Esophagus muscularis mucosa (tissue), 4 donors: ENCODE measurements at regions not wholly inside any gene's neighbourhood (a gene's known extent, or its start where the extent isn't known, plus 50 kb on each side); places are given as distances from the start of the nearest gene placed in this dataset.

Experiments
- DNase-seq: peaks from one replicate; pipeline ENCODE4 v3.0.0-alpha.2; 2017; ENCODE audit errors: extremely low spot score
- H3K27ac ChIP-seq, 4 donors: fragments of 200-600 bp; sonication (generic); replicated peaks in 1 of 4; 1 replicate in 3 of 4; 2 replicates in 1 of 4; pipeline ENCODE4 v1.5.1; 2016 to 2019; ENCODE audit warnings: mild to moderate bottlenecking in 1 of 4
- H3K27me3 ChIP-seq, 4 donors: fragments of 200-600 bp; sonication (generic); one replicate each; pipeline versions ENCODE4 v1.5.1 to v1.6.0; 2016 to 2019
- H3K36me3 ChIP-seq, 4 donors: fragments of 200-600 bp; sonication (generic); one replicate each; pipeline ENCODE4 v1.5.1; 2016 to 2019
- H3K4me1 ChIP-seq, 4 donors: fragments of 200-600 bp; sonication (generic); one replicate each; pipeline ENCODE4 v1.5.1; 2016 to 2019
- H3K4me3 ChIP-seq, 4 donors: fragments of 200-600 bp; sonication (generic); 1 replicate in 2 of 4; 2 replicates in 2 of 4; pipeline ENCODE4 v1.5.1; 2016 to 2019; ENCODE audit warnings: mild to moderate bottlenecking in 4 of 4, moderate library complexity in 1 of 4
- H3K9me3 ChIP-seq, 4 donors: fragments of 200-600 bp; sonication (generic); 1 replicate in 3 of 4; 2 replicates in 1 of 4; pipeline ENCODE4 v1.5.1; 2016 to 2019
- EP300 ChIP-seq: sonication (generic); formaldehyde crosslinking; IDR thresholded peaks from one replicate; pipeline ENCODE4 v1.6.1; 2017; ENCODE audit warnings: antibody characterized with exemption
- POLR2A ChIP-seq: fragments of 450-650 bp; IDR thresholded peaks from one replicate; pipeline ENCODE4 v1.6.1; 2017; ENCODE audit warnings: antibody characterized with exemption, moderate library complexity, mild to moderate bottlenecking, low read depth
- POLR2AphosphoS5 ChIP-seq, 2 donors: sonication (generic); formaldehyde crosslinking; IDR thresholded peaks; one replicate each; pipeline ENCODE4 v1.6.1; 2017; ENCODE audit warnings: antibody characterized with exemption in 2 of 2
- WGBS: methylation state at CpG from one replicate; pipeline ENCODE4 v1.1.5; 2018; 5-methylcytosine and 5-hydroxymethylcytosine counted together
- intact Hi-C: fragments of 100-400 bp; cut with DNase I; formaldehyde crosslinking; loops from one replicate; pipeline ENCODE4 v1.15.1; 2023
- TF ChIP-seq, protein P1 (sequence below), 3 experiments: fragments of 200-600 bp in 2 of 3; fragments of 450-650 bp in 1 of 3; sonication (generic) in 2 of 3; IDR thresholded peaks; one replicate each; pipeline ENCODE4 v1.5.1; 2017 to 2019; ENCODE audit warnings: antibody characterized with exemption in 3 of 3, mild to moderate bottlenecking in 2 of 3, moderate library complexity in 1 of 3

DNA sequence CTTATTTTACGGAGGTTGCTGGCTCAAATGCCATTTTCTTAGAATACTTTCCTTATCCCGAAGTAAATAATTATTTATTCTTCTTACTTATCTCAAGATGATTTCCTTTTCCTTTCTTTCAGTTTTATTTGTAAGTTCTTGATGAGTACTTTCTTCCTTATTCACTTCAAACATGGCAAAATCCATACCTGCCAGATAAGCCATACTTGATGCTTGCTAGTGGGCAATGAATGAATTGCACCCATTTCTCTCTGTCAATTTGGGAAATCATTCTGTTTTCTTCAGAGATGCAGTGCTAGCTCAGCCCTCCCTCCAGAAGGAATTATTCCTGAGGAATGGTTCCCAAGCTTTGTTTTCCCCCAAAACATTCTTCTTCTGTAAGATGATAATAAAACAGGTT lies 598.3 kb downstream of the SPRY1 start:
- Histone ChIP-seq H3K9me3 (peaks cover 0 to 12% (median 5%) of the 10 kb centered on the region in 4 donors), H3K4me1 (peaks cover 0 to 2% (median 0%) of the 10 kb centered on the region in 4 donors), H3K27me3 (no peaks in the 10 kb centered on the region), H3K27ac (no peak overlapping the region), H3K4me3 (no peak overlapping the region), H3K36me3 (no peaks in the 10 kb centered on the region)
- no peak for DNase-seq
- 94% methylated on average over 2 of the region's 2 CpGs for WGBS
- intact Hi-C loops: no loop called here
- TF ChIP-seq EP300: no peak
- no peak for TF ChIP-seq POLR2A

DNA sequence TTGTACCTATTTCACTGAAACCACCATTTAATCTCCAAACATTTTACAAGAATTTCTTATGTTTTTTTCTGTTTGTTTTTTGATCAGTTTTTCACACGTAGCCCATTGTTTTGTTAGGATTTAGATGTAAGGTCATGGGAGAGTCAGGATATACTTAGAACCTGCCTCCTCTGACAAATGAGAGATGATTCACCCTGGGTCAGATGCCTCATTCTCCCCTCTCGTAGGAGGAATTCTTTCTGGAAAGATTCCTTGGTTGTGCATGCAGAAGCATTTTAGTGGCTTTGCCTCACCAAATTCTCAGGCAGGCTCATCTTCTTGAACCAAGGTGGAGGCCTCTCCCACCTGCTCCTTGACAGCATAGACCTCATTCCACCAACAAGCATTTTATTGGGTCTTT lies 599.3 kb downstream of the SPRY1 start:
- peaks cover 0 to 12% (median 5%) of the 10 kb centered on the region in 4 donors for H3K9me3 ChIP-seq
- TF ChIP-seq POLR2AphosphoS5 (IDR thresholded peaks at IDR 0.05) (no peak), POLR2A (no peak), EP300 (no peak)
- TF ChIP-seq, protein P1, sequence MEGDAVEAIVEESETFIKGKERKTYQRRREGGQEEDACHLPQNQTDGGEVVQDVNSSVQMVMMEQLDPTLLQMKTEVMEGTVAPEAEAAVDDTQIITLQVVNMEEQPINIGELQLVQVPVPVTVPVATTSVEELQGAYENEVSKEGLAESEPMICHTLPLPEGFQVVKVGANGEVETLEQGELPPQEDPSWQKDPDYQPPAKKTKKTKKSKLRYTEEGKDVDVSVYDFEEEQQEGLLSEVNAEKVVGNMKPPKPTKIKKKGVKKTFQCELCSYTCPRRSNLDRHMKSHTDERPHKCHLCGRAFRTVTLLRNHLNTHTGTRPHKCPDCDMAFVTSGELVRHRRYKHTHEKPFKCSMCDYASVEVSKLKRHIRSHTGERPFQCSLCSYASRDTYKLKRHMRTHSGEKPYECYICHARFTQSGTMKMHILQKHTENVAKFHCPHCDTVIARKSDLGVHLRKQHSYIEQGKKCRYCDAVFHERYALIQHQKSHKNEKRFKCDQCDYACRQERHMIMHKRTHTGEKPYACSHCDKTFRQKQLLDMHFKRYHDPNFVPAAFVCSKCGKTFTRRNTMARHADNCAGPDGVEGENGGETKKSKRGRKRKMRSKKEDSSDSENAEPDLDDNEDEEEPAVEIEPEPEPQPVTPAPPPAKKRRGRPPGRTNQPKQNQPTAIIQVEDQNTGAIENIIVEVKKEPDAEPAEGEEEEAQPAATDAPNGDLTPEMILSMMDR (IDR thresholded peaks at IDR 0.05): no peak
- H3K27me3 ChIP-seq: no peaks in the 10 kb centered on the region
- no peak overlapping the region for H3K27ac ChIP-seq
- DNase-seq: no peak
- no peaks in the 10 kb centered on the region for H3K36me3 ChIP-seq
- intact Hi-C loops: no loop called here
- H3K4me1 ChIP-seq: peaks cover 0 to 2% (median 0%) of the 10 kb centered on the region in 4 donors
- H3K4me3 ChIP-seq: no peak overlapping the region
- WGBS: 40% methylated on average over 2 of the region's 2 CpGs

DNA sequence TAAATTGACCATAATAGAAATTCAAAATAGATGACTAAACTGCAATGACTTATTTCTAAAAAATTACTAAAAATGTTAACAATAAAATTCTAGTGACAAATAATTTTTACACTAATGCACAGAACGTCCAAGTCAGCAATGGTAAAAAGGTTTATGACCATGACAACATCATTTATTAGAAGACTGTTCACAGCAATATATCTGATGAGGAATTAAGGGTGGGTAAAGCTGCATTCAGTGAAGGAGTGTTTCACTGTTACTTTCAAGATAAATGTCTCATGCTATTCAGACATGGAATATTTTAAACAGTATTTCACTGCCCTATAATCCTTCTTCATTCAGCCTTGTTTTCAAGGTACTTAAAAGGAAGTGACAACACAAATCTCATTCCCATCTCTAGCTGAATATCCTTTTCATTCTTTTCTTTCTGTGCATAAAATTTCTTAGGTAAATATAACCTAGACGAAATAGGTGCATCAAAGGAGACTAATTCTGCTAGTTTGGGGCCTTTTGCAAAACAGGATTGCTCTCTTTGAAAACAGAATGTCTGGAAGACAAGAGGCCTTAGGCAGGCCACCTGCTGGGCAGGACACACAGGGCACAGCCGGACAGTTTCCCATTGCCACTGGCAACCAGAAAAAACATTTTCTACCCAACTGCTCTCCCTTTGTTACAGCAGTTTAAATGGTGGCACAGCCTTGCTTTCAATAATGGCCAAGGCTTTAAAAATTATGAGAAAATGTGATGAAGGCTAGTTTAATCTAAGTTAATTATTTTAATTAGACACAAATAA lies 600.3 kb downstream of the SPRY1 start:
- no peak for TF ChIP-seq POLR2AphosphoS5 (IDR thresholded peaks at IDR 0.05)
- intact Hi-C loops: no loop called here
- 76% methylated on average over 3 of the region's 3 CpGs for WGBS
- Histone ChIP-seq H3K9me3 (peaks cover 0 to 9% (median 4%) of the 10 kb centered on the region in 4 donors), H3K4me1 (peaks cover 0 to 2% (median 0%) of the 10 kb centered on the region in 4 donors), H3K4me3 (no peak overlapping the region), H3K36me3 (no peaks in the 10 kb centered on the region), H3K27me3 (no peaks in the 10 kb centered on the region), H3K27ac (no peak overlapping the region)
- no peak for DNase-seq

DNA sequence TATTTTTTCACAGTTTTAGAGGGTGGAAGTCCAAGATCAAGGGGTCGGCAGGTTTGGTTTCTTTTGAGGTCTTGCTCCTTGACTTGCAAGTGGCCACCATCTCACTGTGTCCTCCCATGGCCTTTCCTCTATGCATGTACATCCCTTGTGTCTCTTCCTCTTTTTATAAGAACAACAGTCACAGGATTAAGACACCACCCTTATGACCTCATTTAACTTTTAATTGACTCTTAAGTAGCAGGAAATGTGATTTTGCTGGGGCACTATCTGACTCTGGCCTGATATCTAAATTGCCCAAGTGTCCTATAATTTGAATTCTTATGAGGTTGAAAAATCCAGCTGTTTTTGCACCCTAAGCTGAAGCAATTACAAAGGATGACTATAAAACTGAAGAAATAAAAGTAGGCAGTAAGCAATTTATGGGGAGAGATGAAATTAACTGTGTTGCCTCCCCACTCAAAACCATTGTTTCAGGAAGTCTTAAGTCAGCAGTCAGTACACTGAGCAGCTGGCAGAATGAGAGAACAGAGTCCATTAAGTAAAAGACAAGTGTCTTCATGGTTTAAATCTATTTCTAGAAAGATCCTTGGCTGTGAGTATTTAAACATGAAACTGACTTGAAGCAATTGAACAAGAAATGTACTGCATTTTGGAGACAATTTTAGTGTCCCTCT lies 601.3 kb downstream of the SPRY1 start:
- no peak overlapping the region for H3K27ac ChIP-seq
- H3K9me3 ChIP-seq: no peaks in the 10 kb centered on the region
- no peaks in the 10 kb centered on the region for H3K36me3 ChIP-seq
- intact Hi-C loops: no loop called here
- TF ChIP-seq EP300 (no peak), POLR2A (no peak), POLR2AphosphoS5 (IDR thresholded peaks at IDR 0.05) (no peak)
- TF ChIP-seq, protein P1 (IDR thresholded peaks at IDR 0.05): no peak
- H3K4me3 ChIP-seq: no peak overlapping the region
- whole genome bisulfite sequencing: 53% methylated on average over 1 of the region's 1 CpG
- H3K27me3 ChIP-seq: no peaks in the 10 kb centered on the region
- peaks cover 0 to 2% (median 0%) of the 10 kb centered on the region in 4 donors for H3K4me1 ChIP-seq
- no peak for DNase-seq

DNA sequence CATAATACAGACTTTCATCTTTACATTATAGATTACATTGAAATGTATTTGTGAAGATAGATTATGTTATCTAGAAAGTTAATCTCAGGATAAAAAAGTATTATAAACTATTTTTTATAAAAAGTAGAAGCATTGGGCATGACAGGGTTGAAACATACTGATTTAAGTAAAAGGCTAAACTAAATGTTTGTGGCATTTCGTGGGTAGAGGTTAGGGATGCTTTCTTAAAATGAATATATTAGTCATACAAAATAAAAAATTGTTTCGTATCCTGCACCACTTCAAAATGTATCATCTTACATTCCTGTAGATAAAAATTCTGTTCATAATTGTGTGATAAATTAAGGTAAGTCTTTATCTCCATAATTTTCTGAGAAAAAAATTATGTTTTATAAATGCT lies 603.6 kb downstream of the SPRY1 start:
- H3K4me1 ChIP-seq: peaks cover 0 to 2% (median 0%) of the 10 kb centered on the region in 4 donors
- no peaks in the 10 kb centered on the region for H3K27me3 ChIP-seq
- 46% methylated on average over 2 of the region's 2 CpGs for WGBS
- no peaks in the 10 kb centered on the region for H3K36me3 ChIP-seq
- H3K4me3 ChIP-seq: no peak overlapping the region
- intact Hi-C loops: no loop called here
- peaks cover 0 to under 1% (median 0%) of the 10 kb centered on the region in 4 donors for H3K9me3 ChIP-seq
- no peak overlapping the region for H3K27ac ChIP-seq
- TF ChIP-seq POLR2AphosphoS5 (IDR thresholded peaks at IDR 0.05) (no peak), EP300 (no peak), POLR2A (no peak)
- TF ChIP-seq, protein P1 (IDR thresholded peaks at IDR 0.05): no peak
- no peak for DNase-seq
